ENCODE measurements at regions not wholly inside any gene's neighbourhood (a gene's known extent, or its start where the extent isn't known, plus 50 kb on each side); places are given as distances from the start of the nearest gene placed in this dataset.

DNA sequence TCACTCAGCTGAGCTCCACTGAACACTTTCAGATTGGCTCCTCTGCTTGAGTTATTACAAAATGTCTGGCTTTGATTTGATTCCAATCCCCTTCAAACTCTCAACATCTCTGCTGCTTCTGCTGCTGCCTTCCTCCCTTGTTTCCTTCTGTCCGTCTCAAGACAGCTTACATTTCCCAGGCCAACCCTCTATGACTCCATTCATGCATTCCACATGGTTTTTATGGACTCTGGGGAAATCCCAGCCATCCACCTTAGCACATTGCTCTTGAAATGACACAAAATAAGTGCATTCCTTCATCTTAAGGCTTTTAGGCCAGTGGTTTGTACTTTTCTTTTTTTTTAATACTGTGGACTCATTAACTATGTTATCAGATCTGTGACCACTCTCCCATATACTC is 68.5 kb upstream of the TMEM164 start:
- H3K27me3 ChIP-seq (replicated peaks; ENCODE audit: insufficient read depth): no peaks in the 10 kb centered on the region
- no peak for ATAC-seq (ENCODE audit: insufficient number of reproducible peaks, low FRiP score, low read depth)
- H3K36me3 ChIP-seq: no peaks in the 10 kb centered on the region
- no peaks in the 10 kb centered on the region for H3K9me3 ChIP-seq
- no peak for DNase-seq (ENCODE audit: low spot score)
- no peak for TF ChIP-seq CTCF (IDR thresholded peaks at IDR 0.05)
- no peaks in the 10 kb centered on the region for H3K4me1 ChIP-seq (ENCODE audit: control insufficient read depth in 1 of 2, low read depth in 2 of 2)
- H3K27ac ChIP-seq: no peak overlapping the region
- H3K4me3 ChIP-seq: no peak overlapping the region

GRCh38 chrX:109934935-109935334 is 68.0 kb upstream of the TMEM164 start:
- TF ChIP-seq CTCF (IDR thresholded peaks at IDR 0.05): no peak
- no peaks in the 10 kb centered on the region for H3K27me3 ChIP-seq (replicated peaks; ENCODE audit: insufficient read depth)
- ATAC-seq (ENCODE audit: insufficient number of reproducible peaks, low FRiP score, low read depth) (no peak), DNase-seq (ENCODE audit: low spot score) (no peak)
- H3K4me3 ChIP-seq: no peak overlapping the region
- no peaks in the 10 kb centered on the region for H3K4me1 ChIP-seq (ENCODE audit: control insufficient read depth in 1 of 2, low read depth in 2 of 2)
- H3K36me3 ChIP-seq: no peaks in the 10 kb centered on the region
- no peak overlapping the region for H3K27ac ChIP-seq
- no peaks in the 10 kb centered on the region for H3K9me3 ChIP-seq

- no peaks in the 10 kb centered on the region for H3K36me3 ChIP-seq
- H3K4me1 ChIP-seq (ENCODE audit: control insufficient read depth in 1 of 2, low read depth in 2 of 2): no peaks in the 10 kb centered on the region
- H3K9me3 ChIP-seq: no peaks in the 10 kb centered on the region
- TF ChIP-seq CTCF (IDR thresholded peaks at IDR 0.05): no peak
- no peak overlapping the region for H3K4me3 ChIP-seq
- ATAC-seq (ENCODE audit: insufficient number of reproducible peaks, low FRiP score, low read depth) (peak; percentile 69), DNase-seq (ENCODE audit: low spot score) (no peak)
- no peaks in the 10 kb centered on the region for H3K27me3 ChIP-seq (replicated peaks; ENCODE audit: insufficient read depth)
- H3K27ac ChIP-seq: no peak overlapping the region
Measured at GRCh38 chrX:109936114-109936513, 66.8 kb upstream of the TMEM164 start.

DNA sequence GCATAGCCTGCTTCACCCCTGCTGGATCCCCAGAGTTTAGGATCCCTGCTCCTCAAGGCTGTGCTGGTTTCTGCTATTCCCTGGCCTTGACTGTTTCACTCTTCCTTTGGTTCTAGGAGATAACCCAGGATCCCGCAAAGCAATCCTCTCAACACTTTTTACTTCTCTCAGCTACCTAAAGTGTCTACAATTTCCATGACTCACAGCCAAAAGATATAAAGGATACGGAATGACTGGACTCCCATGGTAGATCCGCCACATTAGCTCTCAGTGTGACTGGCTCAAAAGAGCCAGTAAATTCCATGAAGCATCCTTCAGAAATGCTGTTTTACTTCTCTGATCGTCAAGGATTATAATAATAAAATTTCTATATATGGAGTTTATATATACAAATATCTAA is 66.3 kb upstream of the TMEM164 start:
- Histone ChIP-seq H3K4me3 (no peak overlapping the region), H3K36me3 (no peaks in the 10 kb centered on the region), H3K27ac (no peak overlapping the region), H3K4me1 (ENCODE audit: control insufficient read depth in 1 of 2, low read depth in 2 of 2) (no peaks in the 10 kb centered on the region), H3K27me3 (replicated peaks; ENCODE audit: insufficient read depth) (no peaks in the 10 kb centered on the region), H3K9me3 (no peaks in the 10 kb centered on the region)
- ATAC-seq (ENCODE audit: insufficient number of reproducible peaks, low FRiP score, low read depth) (no peak), DNase-seq (ENCODE audit: low spot score) (no peak)
- no peak for TF ChIP-seq CTCF (IDR thresholded peaks at IDR 0.05)

DNA sequence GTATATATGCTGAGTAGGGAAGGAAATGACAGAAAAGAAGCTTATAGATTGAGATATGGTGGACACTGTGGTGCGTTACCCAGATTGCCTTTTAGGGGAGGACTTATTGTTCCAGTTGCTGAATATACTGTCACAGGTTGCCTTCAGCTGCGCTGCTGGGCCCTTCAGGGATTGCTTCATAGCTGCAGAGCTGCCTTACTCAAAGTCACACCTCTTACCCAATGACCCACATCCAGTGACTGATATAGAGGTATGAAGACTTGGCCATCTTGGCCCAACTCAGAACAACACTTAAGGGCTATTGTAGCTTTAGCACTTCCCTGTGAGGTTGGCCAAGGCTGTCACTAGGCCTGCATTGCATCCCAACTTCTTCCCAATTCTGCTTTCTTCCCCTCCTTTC is 63.4 kb upstream of the TMEM164 start:
- Histone ChIP-seq H3K27ac (no peak overlapping the region), H3K9me3 (no peaks in the 10 kb centered on the region), H3K4me3 (no peak overlapping the region), H3K27me3 (replicated peaks; ENCODE audit: insufficient read depth) (no peaks in the 10 kb centered on the region), H3K4me1 (ENCODE audit: control insufficient read depth in 1 of 2, low read depth in 2 of 2) (no peaks in the 10 kb centered on the region), H3K36me3 (no peaks in the 10 kb centered on the region)
- ATAC-seq (ENCODE audit: insufficient number of reproducible peaks, low FRiP score, low read depth) (no peak), DNase-seq (ENCODE audit: low spot score) (no peak)
- no peak for TF ChIP-seq CTCF (IDR thresholded peaks at IDR 0.05)

Data from thoracic aorta (tissue), 2 donors.